Uterus (tissue), 2 donors: ENCODE measurements at regions not wholly inside any gene's neighbourhood (a gene's known extent, or its start where the extent isn't known, plus 50 kb on each side); places are given as distances from the start of the nearest gene placed in this dataset.

Experiments used
- CTCF ChIP-seq, 4 experiments: fragments of 200-600 bp in 2 of 4; fragments of 450-650 bp in 2 of 4; sonication (generic) in 2 of 4; IDR thresholded peaks; one replicate each; pipeline ENCODE4 v1.5.1; 2016 to 2019; ENCODE audit warnings: antibody characterized with exemption in 4 of 4, mild to moderate bottlenecking in 2 of 4, moderate library complexity in 1 of 4
- POLR2A ChIP-seq, 2 donors: fragments of 450-650 bp; IDR thresholded peaks; one replicate each; pipeline ENCODE4 v1.6.1; 2016; ENCODE audit warnings: antibody characterized with exemption in 2 of 2, mild to moderate bottlenecking in 1 of 2, moderate library complexity in 1 of 2

DNA sequence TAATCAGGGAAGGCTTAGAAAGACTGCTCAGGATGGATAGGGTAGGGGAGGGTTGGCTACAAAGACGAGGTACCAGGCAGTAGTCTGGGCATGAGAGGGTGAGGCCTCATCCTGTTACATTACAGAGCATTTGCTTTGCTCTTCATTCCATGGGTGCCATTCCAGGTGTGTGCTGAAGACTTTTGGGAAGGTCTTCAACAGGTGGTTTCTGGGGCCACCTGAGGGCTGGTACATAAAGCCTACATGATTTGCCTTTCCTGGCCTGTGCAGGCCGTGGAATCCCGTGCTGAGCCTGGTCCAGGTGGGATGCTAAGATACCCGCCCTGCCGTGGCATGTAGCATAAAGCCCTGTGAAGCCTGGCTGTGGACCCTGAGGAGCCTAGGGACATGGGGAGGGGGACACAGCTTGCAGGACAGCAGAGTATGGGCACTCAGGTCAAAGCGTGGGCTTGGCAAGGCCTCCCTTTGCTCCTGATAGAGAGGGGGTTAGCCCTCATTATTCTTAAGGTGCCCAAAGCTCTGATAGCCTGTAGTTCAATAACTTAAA, 55.6 kb upstream of the ZNF536 start:
- no peak for TF ChIP-seq CTCF (IDR thresholded peaks at IDR 0.05)
- no peak for TF ChIP-seq POLR2A (IDR thresholded peaks at IDR 0.05)
